ENCODE measurements at regions not wholly inside any gene's neighbourhood (a gene's known extent, or its start where the extent isn't known, plus 50 kb on each side); places are given as distances from the start of the nearest gene placed in this dataset.
"Not testable (repeated sequence)": the region's sequence is repeated elsewhere in the genome, so short reads cannot be mapped to it uniquely, and the experiment has no call there.

DNA sequence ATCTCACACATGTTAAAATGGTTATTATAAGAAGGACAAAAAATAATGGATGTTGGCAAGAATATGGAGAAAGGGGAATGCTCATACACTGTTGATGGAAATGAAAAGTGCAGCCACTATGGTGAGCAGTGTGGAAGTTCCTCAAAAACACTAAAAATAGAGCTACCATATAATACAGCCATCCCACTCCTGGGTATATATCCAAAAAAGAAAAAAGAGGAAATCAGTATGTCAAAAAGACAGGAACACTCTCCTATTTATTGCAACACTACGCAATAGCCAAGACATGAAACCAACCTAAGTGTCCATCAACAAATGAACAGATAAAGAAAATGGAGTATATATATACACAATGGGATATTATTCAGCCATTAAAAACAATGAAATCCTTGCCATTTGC, 642.6 kb downstream of the RNF144A start:
- TF ChIP-seq, protein P1, sequence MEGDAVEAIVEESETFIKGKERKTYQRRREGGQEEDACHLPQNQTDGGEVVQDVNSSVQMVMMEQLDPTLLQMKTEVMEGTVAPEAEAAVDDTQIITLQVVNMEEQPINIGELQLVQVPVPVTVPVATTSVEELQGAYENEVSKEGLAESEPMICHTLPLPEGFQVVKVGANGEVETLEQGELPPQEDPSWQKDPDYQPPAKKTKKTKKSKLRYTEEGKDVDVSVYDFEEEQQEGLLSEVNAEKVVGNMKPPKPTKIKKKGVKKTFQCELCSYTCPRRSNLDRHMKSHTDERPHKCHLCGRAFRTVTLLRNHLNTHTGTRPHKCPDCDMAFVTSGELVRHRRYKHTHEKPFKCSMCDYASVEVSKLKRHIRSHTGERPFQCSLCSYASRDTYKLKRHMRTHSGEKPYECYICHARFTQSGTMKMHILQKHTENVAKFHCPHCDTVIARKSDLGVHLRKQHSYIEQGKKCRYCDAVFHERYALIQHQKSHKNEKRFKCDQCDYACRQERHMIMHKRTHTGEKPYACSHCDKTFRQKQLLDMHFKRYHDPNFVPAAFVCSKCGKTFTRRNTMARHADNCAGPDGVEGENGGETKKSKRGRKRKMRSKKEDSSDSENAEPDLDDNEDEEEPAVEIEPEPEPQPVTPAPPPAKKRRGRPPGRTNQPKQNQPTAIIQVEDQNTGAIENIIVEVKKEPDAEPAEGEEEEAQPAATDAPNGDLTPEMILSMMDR (conservative IDR thresholded peaks at IDR 0.05; ENCODE audit: low read depth, low read length): no peak
- no peak for TF ChIP-seq EZH2 (IDR thresholded peaks at IDR 0.05; ENCODE audit: borderline replicate concordance, low read depth, low read length, poor library complexity, severe bottlenecking)
- BruUV-seq (replicated peaks): no TSS peak
- H3K4me3 ChIP-seq (ENCODE audit: low read depth, low read length, poor library complexity, severe bottlenecking): no peak overlapping the region
- no peak for DNase-seq (ENCODE audit: low spot score)
- POLR2A ChIA-PET (ENCODE audit: low non-redundant PET): no interaction called here
- CTCF ChIA-PET: interaction anchor here (1.2 kb wide), 1 partner anchor 355 kb away, joined by 3 read pairs; no protein-coding TSS in a partner anchor
- H3K36me3 ChIP-seq (ENCODE audit: insufficient read depth, low read length, poor library complexity, severe bottlenecking): no peaks in the 10 kb centered on the region
- no peak overlapping the region for H3K27ac ChIP-seq (ENCODE audit: low read depth, low read length, poor library complexity, severe bottlenecking)
- H3K27me3 ChIP-seq (replicated peaks; ENCODE audit: insufficient read depth, low read depth, low read length, poor library complexity): no peaks in the 10 kb centered on the region
- H3K9me3 ChIP-seq (ENCODE audit: low read depth, low read length, poor library complexity, severe bottlenecking): no peaks in the 10 kb centered on the region
- no peaks in the 10 kb centered on the region for H3K4me1 ChIP-seq (ENCODE audit: insufficient read depth, low read length, poor library complexity, severe bottlenecking)
- intact Hi-C loops (cut with micrococcal nuclease; ENCODE audit: unreplicated experiment): no loop called here

DNA sequence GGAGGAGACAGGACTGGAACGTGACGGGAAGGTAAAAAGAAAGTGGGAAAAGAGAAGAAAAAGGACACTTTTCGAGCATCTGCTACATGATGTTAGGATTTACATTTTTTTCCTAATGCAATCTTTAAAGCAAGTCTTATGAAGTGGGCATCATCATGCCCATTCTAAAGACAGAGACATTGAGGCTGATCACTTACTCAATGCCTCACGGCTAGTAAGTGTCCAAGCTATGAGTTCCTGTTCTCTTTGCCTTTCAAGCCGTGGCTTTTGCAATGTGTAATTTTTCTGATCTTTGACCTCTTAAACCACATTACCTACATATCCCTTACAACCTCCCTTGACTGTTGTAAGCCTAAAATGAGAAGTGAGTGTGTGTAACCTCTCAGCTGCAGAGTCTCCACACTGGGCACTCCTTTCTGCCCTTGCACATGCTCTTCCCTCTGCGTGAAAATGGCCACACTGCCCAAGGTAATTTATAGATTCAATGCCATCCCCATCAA, 649.2 kb downstream of the RNF144A start:
- Histone ChIP-seq H3K27me3 (replicated peaks; ENCODE audit: insufficient read depth, low read depth, low read length, poor library complexity) (no peaks in the 10 kb centered on the region), H3K36me3 (ENCODE audit: insufficient read depth, low read length, poor library complexity, severe bottlenecking) (no peaks in the 10 kb centered on the region), H3K4me3 (ENCODE audit: low read depth, low read length, poor library complexity, severe bottlenecking) (no peak overlapping the region), H3K4me1 (ENCODE audit: insufficient read depth, low read length, poor library complexity, severe bottlenecking) (no peaks in the 10 kb centered on the region), H3K27ac (ENCODE audit: low read depth, low read length, poor library complexity, severe bottlenecking) (no peak overlapping the region), H3K9me3 (ENCODE audit: low read depth, low read length, poor library complexity, severe bottlenecking) (no peaks in the 10 kb centered on the region)
- ChIA-PET POLR2A (ENCODE audit: low non-redundant PET) (no interaction called here), CTCF (no interaction called here)
- no TSS peak for BruUV-seq (replicated peaks)
- TF ChIP-seq, protein P1 (conservative IDR thresholded peaks at IDR 0.05; ENCODE audit: low read depth, low read length): no peak
- TF ChIP-seq EZH2 (IDR thresholded peaks at IDR 0.05; ENCODE audit: borderline replicate concordance, low read depth, low read length, poor library complexity, severe bottlenecking): no peak
- DNase-seq (ENCODE audit: low spot score): no peak
- intact Hi-C loops (cut with micrococcal nuclease; ENCODE audit: unreplicated experiment): no loop called here

DNA sequence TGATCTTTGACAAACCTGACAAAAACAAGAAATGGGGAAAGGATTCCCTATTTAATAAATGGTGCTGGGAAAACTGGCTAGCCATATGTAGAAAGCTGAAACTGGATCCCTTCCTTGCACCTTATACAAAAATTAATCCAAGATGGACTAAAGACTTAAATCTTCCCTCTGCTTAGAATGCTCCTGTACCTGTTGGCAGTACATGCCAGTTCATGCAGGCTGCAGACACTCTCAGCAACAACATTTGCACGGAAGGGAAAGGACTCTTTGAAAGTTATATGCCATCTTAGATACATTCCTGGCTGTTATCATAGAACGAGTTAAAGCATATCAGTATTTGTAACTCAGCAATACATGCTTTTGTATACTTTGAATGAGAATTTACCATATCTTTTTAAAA, 649.9 kb downstream of the RNF144A start:
- H3K4me1 ChIP-seq (ENCODE audit: insufficient read depth, low read length, poor library complexity, severe bottlenecking); POLR2A ChIA-PET (ENCODE audit: low non-redundant PET); DNase-seq (ENCODE audit: low spot score); H3K9me3 ChIP-seq (ENCODE audit: low read depth, low read length, poor library complexity, severe bottlenecking); H3K4me3 ChIP-seq (ENCODE audit: low read depth, low read length, poor library complexity, severe bottlenecking); H3K27me3 ChIP-seq (replicated peaks; ENCODE audit: insufficient read depth, low read depth, low read length, poor library complexity); intact Hi-C loops (cut with micrococcal nuclease; ENCODE audit: unreplicated experiment); H3K27ac ChIP-seq (ENCODE audit: low read depth, low read length, poor library complexity, severe bottlenecking); BruUV-seq (replicated peaks); H3K36me3 ChIP-seq (ENCODE audit: insufficient read depth, low read length, poor library complexity, severe bottlenecking); CTCF ChIA-PET: not testable (repeated sequence)

DNA sequence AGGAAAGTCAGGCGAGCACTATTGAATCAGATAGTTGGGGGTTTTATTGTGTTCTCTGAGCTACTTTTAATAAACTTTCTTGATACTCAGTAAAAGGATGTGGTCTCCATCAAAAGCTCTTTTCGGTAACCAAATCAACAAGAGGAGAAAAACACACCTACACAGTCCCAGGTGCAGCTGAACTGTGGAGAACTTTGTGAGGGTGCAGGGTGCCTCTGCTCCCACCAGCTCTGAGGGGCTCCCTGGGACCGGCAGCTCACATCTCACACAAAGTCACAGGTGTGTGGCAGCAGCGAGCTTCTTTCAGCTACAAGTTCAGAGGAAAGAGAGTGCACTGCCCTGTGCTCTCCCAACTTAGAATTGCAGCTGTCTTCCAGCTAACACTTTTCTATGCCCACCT, 650.4 kb downstream of the RNF144A start:
- no peak for DNase-seq (ENCODE audit: low spot score)
- intact Hi-C loops (cut with micrococcal nuclease; ENCODE audit: unreplicated experiment): no loop called here
- CTCF ChIA-PET: no interaction called here
- Histone ChIP-seq H3K27ac (ENCODE audit: low read depth, low read length, poor library complexity, severe bottlenecking) (no peak overlapping the region), H3K4me3 (ENCODE audit: low read depth, low read length, poor library complexity, severe bottlenecking) (no peak overlapping the region), H3K4me1 (ENCODE audit: insufficient read depth, low read length, poor library complexity, severe bottlenecking) (no peaks in the 10 kb centered on the region), H3K9me3 (ENCODE audit: low read depth, low read length, poor library complexity, severe bottlenecking) (no peaks in the 10 kb centered on the region), H3K36me3 (ENCODE audit: insufficient read depth, low read length, poor library complexity, severe bottlenecking) (no peaks in the 10 kb centered on the region), H3K27me3 (replicated peaks; ENCODE audit: insufficient read depth, low read depth, low read length, poor library complexity) (no peaks in the 10 kb centered on the region)
- POLR2A ChIA-PET (ENCODE audit: low non-redundant PET): no interaction called here
- BruUV-seq (replicated peaks): no TSS peak
- no peak for TF ChIP-seq EZH2 (IDR thresholded peaks at IDR 0.05; ENCODE audit: borderline replicate concordance, low read depth, low read length, poor library complexity, severe bottlenecking)
- TF ChIP-seq, protein P1 (conservative IDR thresholded peaks at IDR 0.05; ENCODE audit: low read depth, low read length): no peak
